SK-N-SH (cell line): ENCODE measurements at regions not wholly inside any gene's neighbourhood (a gene's known extent, or its start where the extent isn't known, plus 50 kb on each side); places are given as distances from the start of the nearest gene placed in this dataset.

Experiments
- CTCF ChIA-PET: fragments of 300-600, 350-600 bp; formaldehyde crosslinking; extraction: SDS; loops from one replicate; lab custom pipeline; 2021; lab: Yijun Ruan, JAX
- POLR2A ChIA-PET: fragments of 350-600 bp; sonication (Branson Sonifier 250); formaldehyde crosslinking; extraction: SDS; loops from one replicate; lab custom pipeline; 2020; ENCODE audit warnings: antibody characterized with exemption, inconsistent platforms; lab: Yijun Ruan, JAX
- DNase-seq: peaks from one replicate; pipeline ENCODE4 v3.0.0; 2012
- H2AFZ ChIP-seq: fragments of 200-600 bp; sonication (generic); 2 replicates; pipeline ENCODE4 v1.8.1; 2016; ENCODE audit warnings: antibody characterized with exemption, mild to moderate bottlenecking, low read depth
- H3F3A ChIP-seq: fragments of 200-600 bp; sonication (generic); replicated peaks from 2 replicates; pipeline ENCODE3; 2016; ENCODE audit warnings: antibody characterized with exemption, mild to moderate bottlenecking; ENCODE audit not compliant: insufficient read depth
- H3K27ac ChIP-seq, 2 experiments: fragments of 200-500 bp in 1 of 2; fragments of 200-600 bp in 1 of 2; sonication (Bioruptor generic) in 1 of 2; sonication (generic), shearing (Covaris generic) in 1 of 2; 2 replicates each; pipeline versions ENCODE4 v1.5.1 to v1.6.1; 2014 to 2016; ENCODE audit warnings: low read depth in 2 of 2, inconsistent platforms in 1 of 2, low read length in 1 of 2, mild to moderate bottlenecking in 1 of 2, mixed read lengths in 1 of 2
- H3K27me3 ChIP-seq: fragments of 200-600 bp; sonication (generic), shearing (Covaris generic); 2 replicates; pipeline ENCODE4 v1.6.1; 2016; ENCODE audit warnings: mixed run types; ENCODE audit not compliant: insufficient read depth
- H3K36me3 ChIP-seq, 2 experiments: fragments of 200-500 bp in 1 of 2; fragments of 200-600 bp in 1 of 2; sonication (Bioruptor generic) in 1 of 2; sonication (generic) in 1 of 2; replicated peaks in 1 of 2; 2 replicates each; pipeline versions ENCODE3 to v1.5.1; 2014 to 2016; ENCODE audit warnings: low read length in 1 of 2, mild to moderate bottlenecking in 1 of 2; ENCODE audit not compliant: insufficient read depth in 2 of 2, control insufficient read depth in 1 of 2
- H3K4me1 ChIP-seq, 2 experiments: fragments of 200-500 bp in 1 of 2; fragments of 200-600 bp in 1 of 2; sonication (Bioruptor generic) in 1 of 2; sonication (generic), shearing (Covaris generic) in 1 of 2; 2 replicates each; pipeline versions ENCODE4 v1.5.1 to v1.6.1; 2014 to 2016; ENCODE audit warnings: low read depth in 1 of 2, low read length in 1 of 2, mixed run types in 1 of 2; ENCODE audit not compliant: insufficient read depth in 2 of 2, control insufficient read depth in 1 of 2
- H3K4me2 ChIP-seq: fragments of 200-600 bp; sonication (generic), shearing (Covaris generic); 2 replicates; pipeline ENCODE4 v1.6.1; 2017; ENCODE audit warnings: mixed run types
- H3K4me3 ChIP-seq, 2 experiments: fragments of 200-500 bp in 1 of 2; fragments of 200-600 bp in 1 of 2; sonication (Bioruptor generic) in 1 of 2; sonication (generic), shearing (Covaris generic) in 1 of 2; 2 replicates each; pipeline versions ENCODE4 v1.5.1 to v1.8.1; 2014 to 2016; ENCODE audit warnings: low read depth in 2 of 2, inconsistent platforms in 1 of 2, low read length in 1 of 2, mild to moderate bottlenecking in 1 of 2, mixed read lengths in 1 of 2, moderate library complexity in 1 of 2
- H3K79me2 ChIP-seq: fragments of 200-600 bp; sonication (generic); 2 replicates; pipeline ENCODE4 v1.8.1; 2017; ENCODE audit warnings: mild to moderate bottlenecking; ENCODE audit not compliant: insufficient read depth
- H3K9ac ChIP-seq: fragments of 200-600 bp; sonication (generic); 2 replicates; pipeline ENCODE4 v1.6.1; 2017; ENCODE audit warnings: mixed run types
- H3K9me2 ChIP-seq: fragments of 200-600 bp; sonication (generic); 2 replicates; pipeline ENCODE4 v1.6.1; 2017; ENCODE audit warnings: mixed run types
- H3K9me3 ChIP-seq: fragments of 200-600 bp; sonication (generic); 2 replicates; pipeline ENCODE4 v1.6.1; 2017; ENCODE audit warnings: mixed run types, mild to moderate bottlenecking, moderate library complexity
- H4K20me1 ChIP-seq: fragments of 200-600 bp; sonication (generic); 2 replicates; pipeline ENCODE4 v1.6.1; 2017; ENCODE audit warnings: mild to moderate bottlenecking, mixed run types; ENCODE audit not compliant: insufficient read depth
- CHD2 ChIP-seq: fragments of 150-350 bp; IDR thresholded peaks from 2 replicates; pipeline ENCODE4 v1.6.1; 2018; ENCODE audit warnings: low read length; ENCODE audit not compliant: partially characterized antibody
- EP300 ChIP-seq, 2 experiments: IDR thresholded peaks; 2 replicates each; pipeline versions ENCODE4 v1.4.0 to v1.6.1; 2012; ENCODE audit warnings: borderline replicate concordance in 1 of 2, low read depth in 1 of 2, low read length in 1 of 2
- FOXJ3 ChIP-seq: sonication (generic); formaldehyde crosslinking; IDR thresholded peaks from 2 replicates; pipeline ENCODE4 v1.5.1; 2020; ENCODE audit warnings: mild to moderate bottlenecking, missing genetic modification reagents
- GABPA ChIP-seq: IDR thresholded peaks from 2 replicates; pipeline ENCODE4 v1.4.0; 2012; ENCODE audit warnings: low read depth, mild to moderate bottlenecking
- JUND ChIP-seq: IDR thresholded peaks from 2 replicates; pipeline ENCODE4 v1.4.0; 2012
- MEF2A ChIP-seq: IDR thresholded peaks from 2 replicates; pipeline ENCODE4 v1.4.0; 2012; ENCODE audit warnings: low read depth, borderline replicate concordance
- NFIC ChIP-seq: IDR thresholded peaks from 2 replicates; pipeline ENCODE4 v1.4.0; 2012; ENCODE audit warnings: borderline replicate concordance
- NRF1 ChIP-seq: IDR thresholded peaks from 2 replicates; pipeline ENCODE4 v1.6.1; 2012; ENCODE audit warnings: low read depth, mild to moderate bottlenecking, low read length
- PBX3 ChIP-seq: IDR thresholded peaks from 2 replicates; pipeline ENCODE4; 2012
- RCOR1 ChIP-seq: fragments of 150-350 bp; IDR thresholded peaks from 2 replicates; pipeline ENCODE4 v1.6.1; 2017; ENCODE audit warnings: antibody characterized with exemption, low read length
- REST ChIP-seq: IDR thresholded peaks from 2 replicates; pipeline ENCODE4 v1.6.1; 2012; ENCODE audit warnings: mild to moderate bottlenecking, low read depth, low read length, moderate library complexity
- RFX5 ChIP-seq: IDR thresholded peaks from 2 replicates; pipeline ENCODE4 v1.6.1; 2012; ENCODE audit warnings: mild to moderate bottlenecking, improper control_type of control experiment, low read length
- USF1 ChIP-seq: IDR thresholded peaks from 2 replicates; pipeline ENCODE4 v1.4.0; 2012; ENCODE audit warnings: low read depth, borderline replicate concordance
- YY1 ChIP-seq: IDR thresholded peaks from 2 replicates; pipeline ENCODE4 v1.4.0; 2012; ENCODE audit warnings: low read depth, mild to moderate bottlenecking
- ZBTB33 ChIP-seq: IDR thresholded peaks from 2 replicates; pipeline ENCODE4 v1.4.0; 2012; ENCODE audit warnings: low read depth, borderline replicate concordance

- no peak overlapping the region for H2AFZ ChIP-seq
Measured at GRCh38 chr14:26995301-26995700, 397.5 kb upstream of the NOVA1 start.

More at GRCh38 chr14:26995301-26995700, 397.5 kb upstream of the NOVA1 start:
- TF ChIP-seq RCOR1 (no peak), EP300 (IDR thresholded peaks at IDR 0.05; ENCODE audit: borderline replicate concordance in 1 of 2, low read depth in 1 of 2, low read length in 1 of 2) (no peak), RFX5 (no peak), NFIC (no peak), FOXJ3 (CRISPR knock-in tag) (no peak), USF1 (no peak), GABPA (no peak), PBX3 (no peak), ZBTB33 (no peak), JUND (no peak), REST (no peak), YY1 (no peak), CHD2 (no peak), MEF2A (no peak), NRF1 (no peak)
- H3K27ac ChIP-seq = no peak overlapping the region
- H3K4me2 ChIP-seq = no peak overlapping the region
- H4K20me1 ChIP-seq = no peaks in the 10 kb centered on the region
- H3K36me3 ChIP-seq = no peaks in the 10 kb centered on the region
- no peaks in the 10 kb centered on the region for H3F3A ChIP-seq
- no peaks in the 10 kb centered on the region for H3K4me1 ChIP-seq
- no peaks in the 10 kb centered on the region for H3K9me2 ChIP-seq
- no peaks in the 10 kb centered on the region for H3K27me3 ChIP-seq
- POLR2A ChIA-PET = no interaction called here
- no peaks in the 10 kb centered on the region for H3K79me2 ChIP-seq
- H3K9me3 ChIP-seq = no peaks in the 10 kb centered on the region
- no peak overlapping the region for H3K4me3 ChIP-seq
- CTCF ChIA-PET = interaction anchor here (1.8 kb wide), 1 partner anchor 11 kb away, joined by 5 read pairs; no protein-coding TSS in a partner anchor
- no peak overlapping the region for H3K9ac ChIP-seq
- DNase-seq = no peak
